SK-N-SH (cell line): ENCODE measurements at regions not wholly inside any gene's neighbourhood (a gene's known extent, or its start where the extent isn't known, plus 50 kb on each side); places are given as distances from the start of the nearest gene placed in this dataset.

Experiments
- CHD2 ChIP-seq: fragments of 150-350 bp; IDR thresholded peaks from 2 replicates; pipeline ENCODE4 v1.6.1; 2018; ENCODE audit warnings: low read length; ENCODE audit not compliant: partially characterized antibody
- CTCF ChIP-seq: fragments of 200-600 bp; sonication (generic); IDR thresholded peaks from 2 replicates; pipeline ENCODE4 v1.6.1; 2017; ENCODE audit warnings: antibody characterized with exemption, mild to moderate bottlenecking, moderate library complexity
- EP300 ChIP-seq, 2 experiments: IDR thresholded peaks; 2 replicates each; pipeline versions ENCODE4 v1.4.0 to v1.6.1; 2012; ENCODE audit warnings: borderline replicate concordance in 1 of 2, low read depth in 1 of 2, low read length in 1 of 2
- POLR2AphosphoS5 ChIP-seq: IDR thresholded peaks from 2 replicates; pipeline ENCODE4 v1.6.1; 2012; ENCODE audit warnings: low read depth, low read length
- TCF12 ChIP-seq: IDR thresholded peaks from 2 replicates; pipeline ENCODE4 v1.4.0; 2012

GRCh38 chr5:133705331-133705730 lies 93.0 kb upstream of the FSTL4 start:
- TF ChIP-seq CHD2 (no peak), CTCF (no peak), POLR2AphosphoS5 (no peak), EP300 (IDR thresholded peaks at IDR 0.05; ENCODE audit: borderline replicate concordance in 1 of 2, low read depth in 1 of 2, low read length in 1 of 2) (no peak), TCF12 (no peak)
